IPS DF 4.7 (cell line): ENCODE measurements at regions not wholly inside any gene's neighbourhood (a gene's known extent, or its start where the extent isn't known, plus 50 kb on each side); places are given as distances from the start of the nearest gene placed in this dataset.
"Not testable (repeated sequence)": the region's sequence is repeated elsewhere in the genome, so short reads cannot be mapped to it uniquely, and the experiment has no call there.

Source experiments
- DNase-seq: peaks from one replicate; pipeline ENCODE4 v3.0.0-alpha.2; 2013; ENCODE audit warnings: low spot score; ENCODE audit errors: extremely low read depth

DNA sequence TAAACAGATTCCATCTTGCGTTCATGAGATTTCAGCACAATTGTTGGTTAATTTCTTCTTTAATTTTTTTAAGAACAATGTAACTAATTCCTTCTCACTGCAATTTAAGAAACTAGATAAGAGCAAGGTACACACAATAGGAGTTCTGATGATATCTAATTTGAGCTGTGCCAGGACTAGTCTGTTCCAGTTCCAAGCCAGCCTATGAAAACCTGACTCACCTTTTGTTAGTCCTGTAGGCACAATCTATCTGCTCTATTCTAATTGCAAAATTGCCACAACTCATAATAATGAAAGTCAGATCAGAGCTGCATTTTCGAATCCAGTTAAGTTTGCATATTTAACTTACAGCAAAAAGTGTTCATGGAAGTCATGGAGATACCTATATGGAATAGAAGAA lies 494.1 kb upstream of the TUSC1 start:
- no peak for DNase-seq

DNA sequence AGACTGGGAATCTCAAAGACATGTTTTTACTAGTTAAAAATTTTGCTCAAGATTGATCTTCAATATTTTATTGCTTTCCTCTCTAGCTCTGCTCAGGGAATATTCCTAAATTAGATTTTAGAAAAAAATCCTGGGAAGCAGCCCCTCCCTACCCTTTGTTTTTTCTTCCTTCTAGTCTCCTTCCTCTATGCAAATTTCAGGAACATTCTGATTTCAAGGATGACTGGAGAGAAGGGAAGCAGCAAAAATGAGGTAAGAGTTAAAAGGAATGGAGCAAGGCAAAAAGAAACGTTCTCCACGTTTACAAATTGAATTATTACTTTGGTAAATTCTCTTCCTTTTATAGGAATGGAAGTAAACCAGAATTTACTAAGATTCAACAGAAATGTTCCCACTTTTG lies 493.4 kb upstream of the TUSC1 start:
- DNase-seq, result no peak

DNA sequence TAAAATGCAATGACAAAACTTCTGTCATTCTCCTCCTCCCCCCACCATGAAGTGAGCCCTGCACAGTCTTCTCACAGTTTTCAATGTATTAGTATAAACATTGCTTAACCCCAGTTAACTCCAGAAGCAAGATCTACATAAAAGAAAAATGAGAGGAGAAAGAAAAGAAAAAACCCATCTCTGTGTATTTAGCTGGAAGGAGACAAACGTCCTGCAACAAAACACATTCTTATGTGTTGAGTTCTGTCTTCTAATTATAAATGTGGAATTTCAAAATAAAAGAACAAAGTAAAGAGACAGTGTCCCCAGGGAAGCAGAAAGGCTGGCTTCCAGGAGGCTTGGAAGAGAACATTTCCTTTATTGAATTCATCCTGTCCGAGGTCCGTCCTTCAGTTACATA lies 491.9 kb upstream of the TUSC1 start:
- DNase-seq, result no peak

DNA sequence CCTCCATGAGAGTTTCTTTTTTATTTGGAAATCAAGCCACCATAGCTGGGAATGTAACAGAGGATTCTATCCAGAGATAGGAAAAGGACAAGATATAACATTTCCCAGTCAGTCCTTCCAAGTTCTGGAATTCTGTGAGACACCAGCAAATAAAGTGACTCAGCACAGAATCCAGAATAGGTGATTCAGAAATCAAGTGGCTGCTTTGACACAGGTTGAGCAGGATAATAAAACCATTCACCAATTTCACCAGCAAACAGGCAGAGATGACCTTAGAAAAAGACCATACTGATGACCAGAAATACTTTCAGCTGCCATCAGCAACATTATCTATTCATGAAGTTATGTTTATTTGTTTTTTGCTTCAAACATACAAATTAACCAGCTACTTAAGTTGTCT lies 491.5 kb upstream of the TUSC1 start:
- DNase-seq, result no peak

DNA sequence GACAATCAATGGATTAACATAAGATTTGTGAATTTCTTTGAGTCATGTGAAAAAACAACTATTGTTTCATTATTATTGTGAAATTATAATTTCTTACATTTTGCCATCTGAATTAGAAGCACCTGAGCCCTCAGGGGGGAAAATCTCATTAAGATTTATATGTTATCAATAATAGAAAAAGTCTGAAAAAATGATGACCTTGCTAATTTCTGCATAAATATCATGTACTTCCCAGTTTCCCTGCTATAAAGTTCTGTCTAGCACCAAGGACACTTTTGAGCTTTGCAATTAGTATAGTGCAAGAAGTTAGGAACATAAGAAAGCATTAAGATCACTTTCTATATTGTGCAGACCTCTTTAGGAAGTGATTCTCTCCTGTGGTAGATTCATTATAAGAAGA lies 488.3 kb upstream of the TUSC1 start:
- DNase-seq, result no peak

DNA sequence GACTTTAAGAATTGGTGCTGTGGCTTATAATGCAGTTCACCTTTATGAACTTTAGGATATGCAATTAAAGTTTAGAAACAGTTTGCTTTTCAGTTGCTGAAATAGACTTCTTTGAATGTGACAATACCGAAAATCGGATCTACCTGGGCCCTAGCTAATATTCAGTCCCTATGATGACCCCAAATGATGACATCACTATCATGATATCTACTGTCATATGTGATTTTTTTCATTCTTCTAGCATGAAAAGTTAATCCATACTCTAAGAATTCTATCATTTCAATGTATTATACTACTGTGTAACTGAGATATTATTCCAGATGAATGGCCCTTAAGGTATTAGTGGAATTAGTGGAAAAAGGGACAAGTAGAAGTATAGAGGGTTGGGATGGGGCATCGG lies 487.2 kb upstream of the TUSC1 start:
- DNase-seq, result no peak

DNA sequence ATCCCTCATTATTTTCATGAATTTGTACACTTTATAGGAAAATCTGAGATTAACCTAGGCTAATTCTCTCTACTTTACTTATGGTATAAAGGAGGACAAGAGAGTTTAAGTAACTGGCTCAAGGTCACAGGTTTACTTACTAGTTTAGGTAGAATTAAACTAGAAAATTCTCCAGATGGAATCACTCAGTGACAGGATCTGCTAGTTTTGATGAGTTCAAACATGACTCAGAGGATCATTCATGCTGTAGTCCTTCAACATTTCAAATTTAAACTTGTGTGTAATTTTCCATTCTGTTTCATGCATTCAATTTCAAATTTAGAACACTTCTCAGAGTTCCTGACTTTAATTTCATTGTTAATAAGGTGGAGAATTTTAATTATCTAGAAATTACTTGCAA lies 485.7 kb upstream of the TUSC1 start:
- no peak for DNase-seq

DNA sequence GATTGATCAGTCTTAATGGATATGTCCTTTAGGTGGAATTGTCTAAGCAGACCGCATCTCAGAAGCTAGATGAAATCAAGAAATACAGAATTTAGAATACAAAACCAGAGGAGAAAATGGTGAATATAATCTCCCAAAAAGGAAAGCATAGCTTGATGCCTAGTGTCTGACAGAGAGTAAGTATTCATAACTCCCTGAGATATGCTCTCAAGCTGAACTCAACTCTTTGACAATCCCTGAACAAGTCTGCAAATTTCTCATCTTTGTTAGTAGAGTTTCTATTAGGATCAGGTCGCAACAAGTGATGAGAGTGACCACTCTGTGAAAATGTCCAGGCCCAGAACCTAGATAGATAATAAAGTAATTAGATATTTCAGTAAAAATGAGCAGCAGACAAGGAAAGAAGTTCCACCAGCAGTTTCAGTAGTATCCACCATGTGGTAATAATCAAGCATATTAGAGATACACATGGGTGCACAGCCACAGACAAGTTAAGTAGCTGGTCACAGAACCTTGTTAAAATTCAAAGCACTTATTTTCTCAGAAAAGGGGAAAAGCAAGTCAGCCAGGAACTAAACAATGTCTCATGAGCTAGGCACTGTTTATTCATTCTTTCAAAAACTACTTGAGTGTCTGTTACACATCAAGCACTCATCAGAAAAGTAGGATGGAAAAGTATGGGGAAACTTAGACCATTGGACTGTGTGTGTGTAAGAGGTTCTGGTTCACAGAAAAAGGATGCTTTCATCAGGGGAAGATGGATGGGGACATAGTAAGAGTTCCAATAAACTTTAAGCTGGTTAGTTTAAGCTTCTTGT lies 481.5 kb upstream of the TUSC1 start:
- no peak for DNase-seq

DNA sequence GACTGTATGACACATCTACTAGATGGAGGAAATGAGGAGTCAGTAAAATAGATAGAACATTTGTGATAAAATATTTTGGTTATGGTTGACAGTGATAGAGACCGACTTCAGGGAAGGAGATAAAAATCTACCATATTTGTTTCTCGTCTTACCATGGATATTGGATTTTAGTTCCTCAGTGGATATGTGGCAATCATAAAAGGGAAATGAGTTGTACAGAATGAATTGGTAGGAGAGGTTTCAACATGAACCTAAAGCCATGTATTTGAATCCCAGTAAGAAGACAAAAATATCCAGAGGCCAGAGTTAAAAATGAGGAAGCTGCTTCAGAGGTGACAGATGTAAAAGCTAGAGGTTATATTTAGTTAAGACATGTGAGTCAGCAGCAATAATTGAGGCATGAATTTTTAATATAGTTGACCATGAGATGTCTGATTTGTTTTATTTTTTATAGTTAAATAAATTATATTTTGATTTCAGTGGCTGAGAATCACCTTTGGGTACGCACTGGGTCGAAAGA lies 480.4 kb upstream of the TUSC1 start:
- no peak for DNase-seq

DNA sequence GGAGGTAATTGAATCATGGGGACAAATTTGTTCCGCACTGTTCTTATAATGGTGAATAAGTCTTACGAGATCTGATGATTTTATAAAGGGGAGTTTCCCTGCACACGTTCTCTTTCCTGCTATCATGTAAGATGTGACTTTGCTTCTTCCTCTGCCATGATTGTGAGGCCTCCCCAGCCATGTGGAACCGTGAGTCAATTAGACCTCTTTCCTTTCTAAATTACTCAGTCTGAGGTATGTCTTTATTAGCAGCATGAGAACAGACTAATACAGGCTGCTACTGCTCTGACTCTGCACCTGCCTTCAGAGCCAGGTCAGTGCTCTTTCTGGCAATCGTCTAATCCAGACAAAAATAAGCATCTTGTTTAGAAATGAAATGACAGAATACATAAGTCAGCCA lies 479.2 kb upstream of the TUSC1 start:
- DNase-seq, result no peak

DNA sequence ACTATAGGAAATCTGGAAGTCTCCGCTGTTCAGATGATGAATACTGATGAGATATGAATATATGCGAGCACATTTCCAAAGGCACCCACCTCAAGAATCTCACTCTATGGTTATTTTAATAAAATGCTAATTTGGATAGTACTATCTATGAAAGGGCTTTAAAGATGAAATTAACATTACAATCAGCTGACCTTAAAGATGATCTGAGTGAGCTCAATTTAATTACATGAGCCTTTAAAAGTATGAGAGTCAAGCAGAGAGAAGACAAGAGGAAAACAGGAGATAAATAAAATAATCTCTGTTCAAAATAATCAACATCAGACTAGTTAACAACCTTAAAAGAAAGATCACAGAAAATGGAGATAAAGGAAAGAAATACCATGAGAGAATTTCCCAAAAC lies 474.1 kb upstream of the TUSC1 start:
- DNase-seq, result no peak

DNA sequence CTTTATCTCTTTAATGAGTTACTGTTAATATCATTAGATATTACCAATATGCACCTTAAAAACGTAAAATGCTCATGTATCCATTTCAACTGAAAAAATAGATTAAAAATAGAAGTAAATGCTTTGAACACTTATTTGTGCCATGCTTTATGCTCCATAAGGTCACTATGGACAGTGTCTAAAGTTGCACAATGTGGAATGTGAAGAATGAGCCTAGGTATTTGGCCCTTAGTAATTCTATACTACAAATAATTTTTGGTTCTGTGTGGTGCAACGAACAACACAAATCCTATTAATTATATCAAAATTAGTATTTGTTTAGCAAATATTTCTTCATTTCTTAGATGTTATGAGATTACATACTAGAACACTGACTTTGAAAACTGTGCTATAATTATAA lies 469.9 kb upstream of the TUSC1 start:
- DNase-seq, result no peak

DNA sequence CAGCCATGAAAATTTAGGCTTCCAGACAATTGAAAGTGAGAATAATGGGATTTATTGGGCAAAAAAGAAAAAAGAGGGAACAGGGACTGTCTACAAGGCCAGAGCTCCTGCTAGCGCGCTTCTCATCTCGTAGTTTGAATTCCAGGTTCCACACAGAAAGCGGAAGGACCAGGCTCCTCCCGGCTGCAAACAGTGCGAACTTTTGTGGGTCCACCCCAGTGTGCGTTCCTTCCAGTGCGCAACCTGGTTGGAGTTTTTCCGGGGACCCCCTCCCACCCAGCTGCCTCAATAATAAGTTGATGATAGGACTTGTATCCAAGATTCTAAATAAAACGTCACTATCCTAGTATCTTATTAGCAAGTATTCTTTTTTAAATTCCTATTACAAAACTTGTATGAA lies 467.7 kb upstream of the TUSC1 start:
- no peak for DNase-seq

DNA sequence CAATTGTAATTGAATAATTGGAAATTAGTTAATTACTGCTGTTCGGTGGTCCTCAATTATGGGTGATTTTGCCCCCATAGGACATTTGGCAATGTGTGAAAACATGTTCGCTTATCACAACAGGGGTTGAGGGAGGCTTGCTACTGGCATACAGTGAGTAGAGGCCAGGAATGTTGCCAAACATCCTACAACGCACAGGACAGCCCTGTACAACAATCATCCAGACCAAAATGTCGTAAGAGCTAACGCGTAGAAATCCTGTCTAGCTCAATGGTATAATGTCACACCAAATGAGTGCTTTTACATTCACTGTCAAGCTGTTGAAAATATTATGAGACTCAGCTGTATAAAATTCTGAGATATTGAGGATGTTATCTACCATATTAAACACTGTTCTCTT lies 464.4 kb upstream of the TUSC1 start:
- DNase-seq, result no peak

DNA sequence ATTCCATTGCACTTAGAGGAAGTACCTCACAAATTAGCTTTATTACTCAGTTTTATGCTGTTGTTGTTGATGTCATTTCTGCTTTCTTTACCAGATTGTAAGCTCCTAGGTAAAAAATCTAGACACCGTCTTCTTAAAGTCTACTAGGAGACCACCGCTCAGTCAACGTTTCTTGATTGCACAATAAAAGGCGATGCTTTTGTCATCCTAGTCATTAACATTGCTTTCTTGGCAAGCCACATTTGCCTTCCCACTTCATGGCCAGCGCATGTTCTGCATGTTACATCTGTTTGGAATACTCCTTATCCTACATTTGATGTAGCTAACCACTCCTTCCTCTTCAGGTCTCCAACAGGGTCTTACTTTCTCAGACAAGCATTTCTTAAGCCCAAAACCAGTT lies 464.0 kb upstream of the TUSC1 start:
- no peak for DNase-seq

DNA sequence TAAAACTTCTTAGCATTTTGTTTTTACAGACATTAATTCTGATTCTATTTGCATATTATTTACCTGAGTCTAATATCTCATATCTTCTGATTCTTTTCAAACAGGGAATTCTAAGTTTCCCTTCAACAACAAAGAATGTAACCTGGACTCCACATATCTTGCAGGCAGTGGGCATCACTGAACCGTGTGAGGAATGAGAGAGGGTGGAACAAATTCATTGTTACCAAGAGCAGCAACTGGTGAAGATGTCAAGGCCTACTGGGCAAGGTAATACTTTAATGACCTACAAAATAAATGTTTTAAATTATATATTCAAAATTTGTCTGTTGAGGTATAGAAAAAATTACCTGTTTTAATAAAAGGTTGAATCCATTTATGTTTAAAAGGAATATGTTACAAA lies 455.3 kb upstream of the TUSC1 start:
- no peak for DNase-seq

DNA sequence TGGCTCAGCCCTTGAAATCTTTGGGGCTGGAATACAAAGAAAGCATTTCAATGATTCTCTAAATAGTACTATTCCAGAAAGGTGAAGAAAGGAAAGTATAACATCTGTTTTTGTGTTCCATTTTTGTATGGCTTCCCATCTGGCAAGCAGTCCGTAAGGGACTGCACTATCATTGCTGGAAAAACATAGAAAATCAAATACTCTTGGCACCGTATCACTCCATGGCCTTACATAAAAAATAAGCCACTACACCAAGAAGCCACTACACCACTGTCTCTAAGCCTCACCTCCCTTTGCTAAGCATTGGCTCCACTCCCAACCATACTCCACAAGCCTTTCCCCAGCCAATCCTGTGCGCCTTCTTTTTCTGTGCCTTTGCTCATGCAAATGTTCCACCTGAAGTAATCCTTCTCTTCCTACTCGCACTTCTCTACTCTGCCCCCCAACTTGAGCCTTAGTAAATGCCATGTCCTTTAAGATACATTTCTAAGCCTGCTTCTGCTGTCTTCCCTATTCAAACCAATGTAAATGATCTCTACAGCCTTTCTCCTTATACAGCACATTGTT lies 454.6 kb upstream of the TUSC1 start:
- no peak for DNase-seq

DNA sequence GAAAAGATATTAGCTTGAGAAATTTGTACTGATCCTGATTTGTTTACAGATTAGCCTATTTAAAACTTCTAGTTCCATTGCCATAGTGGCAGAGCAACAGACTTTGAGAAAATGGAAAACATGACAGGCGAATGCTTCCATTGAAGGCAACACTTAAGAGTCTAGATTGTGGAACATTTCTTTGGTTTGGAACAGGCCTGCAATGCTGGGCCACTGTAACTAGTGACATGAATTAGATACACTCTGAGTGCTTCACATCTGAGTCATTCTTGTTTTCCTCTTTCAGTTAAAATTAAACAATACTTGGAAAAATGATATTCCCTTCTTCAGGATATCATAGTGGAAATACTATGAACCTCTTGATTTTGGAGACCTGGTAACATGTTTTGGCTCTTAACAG lies 453.6 kb upstream of the TUSC1 start:
- DNase-seq, result no peak

DNA sequence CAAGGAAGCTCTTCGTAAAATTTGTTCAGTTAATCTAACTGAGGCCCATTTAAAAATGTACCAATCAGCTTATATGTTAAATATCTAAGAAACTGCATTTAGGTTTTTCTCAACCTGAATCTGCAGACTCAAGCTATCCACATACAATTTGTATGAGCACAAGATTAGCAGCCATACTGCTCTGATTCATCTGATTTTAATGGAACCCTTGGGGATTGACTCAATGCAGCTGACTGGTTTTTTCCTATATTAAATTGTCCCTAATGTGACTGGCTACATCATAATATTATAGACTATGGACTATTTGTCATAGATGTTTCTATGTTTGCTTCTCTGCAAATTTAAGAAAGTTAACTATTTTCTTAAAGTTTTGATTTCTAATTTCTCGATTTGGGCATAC lies 451.0 kb upstream of the TUSC1 start:
- DNase-seq, result no peak

DNA sequence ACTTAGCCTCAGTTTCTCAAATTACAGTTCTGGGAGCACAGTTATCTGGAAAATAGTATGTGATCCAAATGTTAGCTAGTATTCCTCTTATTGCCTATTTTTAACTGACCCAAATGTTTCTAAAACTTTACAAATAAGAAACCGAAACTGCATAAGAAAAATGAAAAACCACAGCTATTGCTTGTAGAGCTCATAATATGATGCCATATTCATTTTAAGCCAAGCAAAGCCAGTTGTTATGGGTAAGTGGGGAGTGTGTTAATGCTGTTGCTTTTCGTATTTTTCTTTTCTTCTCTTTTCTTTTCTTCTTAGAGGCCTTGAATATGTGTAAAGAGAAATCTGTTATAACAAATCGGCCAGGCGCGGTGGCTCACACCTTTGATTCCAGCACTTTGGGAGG lies 447.4 kb upstream of the TUSC1 start:
- DNase-seq, result no peak

DNA sequence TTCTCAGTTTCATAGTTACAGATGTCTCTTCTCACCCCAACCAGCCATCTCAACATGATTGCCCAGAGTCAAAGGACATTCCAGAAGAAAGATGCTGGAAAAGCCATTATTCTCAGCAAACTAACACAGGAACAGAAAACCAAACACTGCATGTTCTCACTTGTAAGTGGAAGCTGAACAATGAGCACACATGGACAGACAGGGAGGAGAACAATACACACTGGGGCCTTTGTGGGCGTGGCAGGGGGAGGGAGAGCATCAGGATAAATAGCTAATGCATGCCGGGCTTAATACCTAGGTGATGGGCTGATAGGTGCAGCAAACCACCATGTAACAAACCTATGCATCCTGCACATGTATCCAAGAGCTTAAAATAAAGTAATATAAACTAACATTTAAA lies 437.8 kb upstream of the TUSC1 start:
- DNase-seq, result not testable (repeated sequence)

DNA sequence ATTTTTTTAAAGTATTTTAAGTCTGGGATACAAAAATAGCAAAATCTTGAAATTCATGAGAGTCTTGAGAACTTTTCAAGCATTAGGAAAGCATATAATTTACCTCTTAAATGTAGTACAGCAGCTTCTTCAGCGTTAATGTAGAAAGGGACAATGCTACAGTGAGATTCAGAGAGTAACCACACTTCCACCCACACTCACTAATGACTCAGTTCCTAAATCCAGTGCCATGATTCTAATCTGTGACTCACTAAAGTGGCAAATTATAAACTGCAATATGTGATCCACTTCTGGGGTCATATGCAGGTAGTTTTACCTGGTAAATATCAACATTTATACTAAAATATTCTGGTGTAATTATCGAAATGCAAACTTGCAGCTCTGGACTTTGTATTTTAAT lies 434.5 kb upstream of the TUSC1 start:
- DNase-seq, result no peak

DNA sequence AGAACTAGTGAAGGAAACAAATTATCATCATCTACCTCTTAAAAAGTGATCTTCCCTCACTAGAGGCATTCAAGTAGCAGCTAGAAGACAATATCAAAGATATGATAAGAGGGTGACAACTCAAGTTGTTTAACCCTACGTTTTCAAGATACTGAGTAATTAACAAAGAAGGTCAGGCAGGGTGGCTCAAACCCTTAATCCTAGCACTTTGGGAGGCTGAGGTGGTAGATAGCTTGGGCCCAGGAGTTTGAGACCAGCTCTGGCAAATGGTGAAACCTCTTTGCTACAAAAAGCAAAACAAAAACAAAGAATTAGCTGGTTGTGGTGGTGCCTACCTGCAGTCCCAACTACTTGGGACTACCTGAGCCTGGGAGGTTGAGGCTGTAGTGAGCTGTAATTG lies 408.2 kb upstream of the TUSC1 start:
- DNase-seq, result no peak
